ENCODE measurements at regions not wholly inside any gene's neighbourhood (a gene's known extent, or its start where the extent isn't known, plus 50 kb on each side); places are given as distances from the start of the nearest gene placed in this dataset.

GRCh38 chr2:51710222-51710621, 678.3 kb upstream of the NRXN1 start:
- no peak for DNase-seq (ENCODE audit: low read depth)
- TF ChIP-seq CTCF (IDR thresholded peaks at IDR 0.05; ENCODE audit: control insufficient read depth, insufficient read depth, low read depth, low read length, missing control alignments): no peak
- H3K4me3 ChIP-seq (ENCODE audit: control insufficient read depth, low read depth, low read length): no peak overlapping the region

- no peak overlapping the region for H3K4me3 ChIP-seq (ENCODE audit: control insufficient read depth, low read depth, low read length)
- TF ChIP-seq CTCF (IDR thresholded peaks at IDR 0.05; ENCODE audit: control insufficient read depth, insufficient read depth, low read depth, low read length, missing control alignments): no peak
- no peak for DNase-seq (ENCODE audit: low read depth)
Measured at GRCh38 chr2:51707625-51708024, 675.7 kb upstream of the NRXN1 start.

GRCh38 chr2:51706220-51706619, 674.3 kb upstream of the NRXN1 start:
- no peak for TF ChIP-seq CTCF (IDR thresholded peaks at IDR 0.05; ENCODE audit: control insufficient read depth, insufficient read depth, low read depth, low read length, missing control alignments)
- no peak overlapping the region for H3K4me3 ChIP-seq (ENCODE audit: control insufficient read depth, low read depth, low read length)
- DNase-seq (ENCODE audit: low read depth): no peak

- TF ChIP-seq CTCF (IDR thresholded peaks at IDR 0.05; ENCODE audit: control insufficient read depth, insufficient read depth, low read depth, low read length, missing control alignments): no peak
Measured at GRCh38 chr2:51705417-51705816, 673.5 kb upstream of the NRXN1 start.

GRCh38 chr2:51698021-51698420, 666.1 kb upstream of the NRXN1 start:
- no peak for DNase-seq (ENCODE audit: low read depth)
- H3K4me3 ChIP-seq (ENCODE audit: control insufficient read depth, low read depth, low read length): no peak overlapping the region
- TF ChIP-seq CTCF (IDR thresholded peaks at IDR 0.05; ENCODE audit: control insufficient read depth, insufficient read depth, low read depth, low read length, missing control alignments): no peak

More at GRCh38 chr2:51705417-51705816, 673.5 kb upstream of the NRXN1 start:
- no peak overlapping the region for H3K4me3 ChIP-seq (ENCODE audit: control insufficient read depth, low read depth, low read length)
- DNase-seq (ENCODE audit: low read depth): no peak

GRCh38 chr2:51697095-51697494, 665.2 kb upstream of the NRXN1 start:
- DNase-seq (ENCODE audit: low read depth): no peak
- no peak for TF ChIP-seq CTCF (IDR thresholded peaks at IDR 0.05; ENCODE audit: control insufficient read depth, insufficient read depth, low read depth, low read length, missing control alignments)
- no peak overlapping the region for H3K4me3 ChIP-seq (ENCODE audit: control insufficient read depth, low read depth, low read length)

- no peak for DNase-seq (ENCODE audit: low read depth)
- TF ChIP-seq CTCF (IDR thresholded peaks at IDR 0.05; ENCODE audit: control insufficient read depth, insufficient read depth, low read depth, low read length, missing control alignments): no peak
- no peak overlapping the region for H3K4me3 ChIP-seq (ENCODE audit: control insufficient read depth, low read depth, low read length)
Measured at GRCh38 chr2:51695531-51695930, 663.6 kb upstream of the NRXN1 start.
